Vagina (tissue), 2 donors: ENCODE measurements at regions not wholly inside any gene's neighbourhood (a gene's known extent, or its start where the extent isn't known, plus 50 kb on each side); places are given as distances from the start of the nearest gene placed in this dataset.
A peak's percentile ranks its signal among the peaks of the same experiment; 100 is the strongest.

Source experiments
- DNase-seq, 2 donors: peaks; one replicate each; pipeline ENCODE4 v3.0.0-alpha.2; 2017; ENCODE audit errors: extremely low spot score in 2 of 2
- H3K27ac ChIP-seq: fragments of 200-600 bp; sonication (generic); one replicate; pipeline ENCODE4 v1.5.1; 2019
- H3K27me3 ChIP-seq: fragments of 200-600 bp; sonication (generic); one replicate; pipeline ENCODE4 v1.5.1; 2019
- H3K36me3 ChIP-seq, 2 donors: fragments of 200-600 bp; sonication (generic); one replicate each; pipeline ENCODE4 v1.5.1; 2017 to 2019
- H3K4me1 ChIP-seq: fragments of 200-600 bp; sonication (generic); one replicate; pipeline ENCODE4 v1.5.1; 2019
- H3K4me3 ChIP-seq, 2 donors: fragments of 200-600 bp; sonication (generic); 1 replicate in 1 of 2; 2 replicates in 1 of 2; pipeline ENCODE4 v1.5.1; 2016 to 2019
- H3K9me3 ChIP-seq: fragments of 200-600 bp; sonication (generic); one replicate; pipeline ENCODE4 v1.5.1; 2019
- POLR2A ChIP-seq, 2 donors: fragments of 450-650 bp; IDR thresholded peaks; one replicate each; pipeline ENCODE4 v1.6.1; 2017; ENCODE audit warnings: antibody characterized with exemption in 2 of 2, mild to moderate bottlenecking in 2 of 2, moderate library complexity in 2 of 2
- POLR2AphosphoS5 ChIP-seq, 2 donors: sonication (generic); formaldehyde crosslinking; IDR thresholded peaks; one replicate each; pipeline ENCODE4 v1.9.0; 2017; ENCODE audit warnings: antibody characterized with exemption in 2 of 2, mild to moderate bottlenecking in 2 of 2, low read depth in 1 of 2; ENCODE audit not compliant: insufficient read depth in 1 of 2
- intact Hi-C: fragments of 100-400 bp; cut with DNase I; formaldehyde crosslinking; loops from one replicate; pipeline ENCODE4 v1.15.1; 2023
- TF ChIP-seq, protein P1 (sequence below), 3 experiments: fragments of 450-650 bp in 2 of 3; fragments of 200-600 bp in 1 of 3; sonication (generic) in 1 of 3; IDR thresholded peaks; one replicate each; pipeline ENCODE4 v1.5.1; 2017 to 2019; ENCODE audit warnings: antibody characterized with exemption in 3 of 3, mild to moderate bottlenecking in 2 of 3, moderate library complexity in 2 of 3

- peak; percentile 60 to 72 for DNase-seq
- Histone ChIP-seq H3K27ac (no peak overlapping the region), H3K4me1 (peaks cover 3% of the 10 kb centered on the region), H3K9me3 (no peaks in the 10 kb centered on the region), H3K36me3 (no peaks in the 10 kb centered on the region), H3K4me3 (no peak overlapping the region), H3K27me3 (no peaks in the 10 kb centered on the region)
- TF ChIP-seq POLR2A (IDR thresholded peaks at IDR 0.05) (no peak), POLR2AphosphoS5 (IDR thresholded peaks at IDR 0.05; ENCODE audit: insufficient read depth in 1 of 2, low read depth in 1 of 2) (no peak)
- TF ChIP-seq, protein P1, sequence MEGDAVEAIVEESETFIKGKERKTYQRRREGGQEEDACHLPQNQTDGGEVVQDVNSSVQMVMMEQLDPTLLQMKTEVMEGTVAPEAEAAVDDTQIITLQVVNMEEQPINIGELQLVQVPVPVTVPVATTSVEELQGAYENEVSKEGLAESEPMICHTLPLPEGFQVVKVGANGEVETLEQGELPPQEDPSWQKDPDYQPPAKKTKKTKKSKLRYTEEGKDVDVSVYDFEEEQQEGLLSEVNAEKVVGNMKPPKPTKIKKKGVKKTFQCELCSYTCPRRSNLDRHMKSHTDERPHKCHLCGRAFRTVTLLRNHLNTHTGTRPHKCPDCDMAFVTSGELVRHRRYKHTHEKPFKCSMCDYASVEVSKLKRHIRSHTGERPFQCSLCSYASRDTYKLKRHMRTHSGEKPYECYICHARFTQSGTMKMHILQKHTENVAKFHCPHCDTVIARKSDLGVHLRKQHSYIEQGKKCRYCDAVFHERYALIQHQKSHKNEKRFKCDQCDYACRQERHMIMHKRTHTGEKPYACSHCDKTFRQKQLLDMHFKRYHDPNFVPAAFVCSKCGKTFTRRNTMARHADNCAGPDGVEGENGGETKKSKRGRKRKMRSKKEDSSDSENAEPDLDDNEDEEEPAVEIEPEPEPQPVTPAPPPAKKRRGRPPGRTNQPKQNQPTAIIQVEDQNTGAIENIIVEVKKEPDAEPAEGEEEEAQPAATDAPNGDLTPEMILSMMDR (IDR thresholded peaks at IDR 0.05), result no peak
- intact Hi-C loops, result no loop called here
Observed at GRCh38 chr11:71305041-71305440, 52.7 kb upstream of the SHANK2 start.

DNA sequence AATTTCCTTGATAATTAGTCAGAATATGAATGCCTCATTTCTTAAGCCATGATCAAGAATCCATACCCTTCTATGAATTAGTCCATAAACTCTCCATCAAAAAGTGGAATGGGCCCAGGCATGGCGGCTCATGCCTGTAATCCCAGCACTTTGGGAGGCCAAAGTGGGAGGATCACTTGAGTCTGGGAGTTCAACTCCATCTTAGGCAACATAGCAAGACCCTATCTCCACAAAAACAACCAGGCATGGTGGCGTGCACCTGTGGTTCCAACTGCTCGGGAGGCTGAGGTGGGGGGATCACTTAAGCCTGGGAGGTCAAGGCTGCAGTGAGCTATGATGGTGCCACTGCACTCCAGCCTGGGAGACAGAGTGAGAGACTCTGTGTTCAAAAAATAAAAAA lies 52.1 kb upstream of the SHANK2 start:
- H3K9me3 ChIP-seq, result no peaks in the 10 kb centered on the region
- TF ChIP-seq POLR2A (IDR thresholded peaks at IDR 0.05), result no peak
- TF ChIP-seq, protein P1 (IDR thresholded peaks at IDR 0.05), result no peak
- TF ChIP-seq POLR2AphosphoS5 (IDR thresholded peaks at IDR 0.05; ENCODE audit: insufficient read depth in 1 of 2, low read depth in 1 of 2), result no peak
- H3K4me3 ChIP-seq, result no peak overlapping the region
- peak; percentile 13 to 64 for DNase-seq
- peaks cover 9% of the 10 kb centered on the region for H3K4me1 ChIP-seq
- no peak overlapping the region for H3K27ac ChIP-seq
- H3K27me3 ChIP-seq, result no peaks in the 10 kb centered on the region
- intact Hi-C loops, result no loop called here
- H3K36me3 ChIP-seq, result no peaks in the 10 kb centered on the region

DNA sequence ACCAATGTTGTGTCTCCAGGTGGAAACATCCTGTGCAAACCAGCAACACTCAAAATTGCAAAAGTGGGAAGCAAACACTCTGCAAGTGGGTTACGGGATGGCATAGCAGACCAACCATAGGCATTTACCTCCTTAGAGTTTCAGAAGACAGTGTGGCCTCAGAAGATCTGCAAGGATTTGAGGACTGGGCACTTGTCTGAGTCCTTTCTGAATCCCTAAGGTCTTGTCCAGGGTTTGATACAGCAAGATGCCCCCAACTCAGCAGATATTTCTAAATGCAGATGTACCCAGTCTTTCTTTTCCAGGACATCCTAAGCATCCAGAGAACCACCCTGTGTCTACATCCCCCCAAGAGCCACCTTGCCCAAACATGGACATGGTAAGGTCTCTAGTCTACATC lies 51.7 kb upstream of the SHANK2 start:
- DNase-seq, result peak; percentile 49 to 79

GRCh38 chr11:71302911-71303310 lies 50.5 kb upstream of the SHANK2 start:
- no peaks in the 10 kb centered on the region for H3K27me3 ChIP-seq
- DNase-seq, result peak; percentile 56 to 72

More for the DNA sequence above, 51.7 kb upstream of the SHANK2 start:
- Histone ChIP-seq H3K4me1 (peaks cover 12% of the 10 kb centered on the region), H3K4me3 (no peak overlapping the region), H3K27ac (no peak overlapping the region), H3K27me3 (no peaks in the 10 kb centered on the region), H3K36me3 (no peaks in the 10 kb centered on the region), H3K9me3 (no peaks in the 10 kb centered on the region)
- TF ChIP-seq, protein P1 (IDR thresholded peaks at IDR 0.05), result no peak
- TF ChIP-seq POLR2AphosphoS5 (IDR thresholded peaks at IDR 0.05; ENCODE audit: insufficient read depth in 1 of 2, low read depth in 1 of 2) (no peak), POLR2A (IDR thresholded peaks at IDR 0.05) (no peak)
- intact Hi-C loops, result no loop called here

DNA sequence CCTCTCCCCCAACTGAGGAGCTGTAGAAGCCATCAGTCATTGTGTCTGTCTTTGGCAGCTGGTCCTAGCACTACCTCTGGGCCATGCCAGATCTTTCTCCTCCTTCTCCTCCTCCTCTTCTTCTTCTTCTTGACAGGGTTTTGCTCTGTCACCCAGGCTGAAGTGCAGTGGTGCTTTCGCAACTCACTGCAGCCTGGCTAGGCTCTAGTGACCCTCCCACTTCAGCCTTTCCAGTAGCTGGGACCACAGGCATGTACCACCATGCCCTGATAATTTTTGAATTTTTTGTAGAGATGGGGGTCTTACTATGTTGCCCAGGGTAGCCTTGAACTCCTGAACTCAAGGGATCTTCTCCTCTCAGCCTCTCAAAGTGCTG lies 50.1 kb upstream of the SHANK2 start:
- no peaks in the 10 kb centered on the region for H3K9me3 ChIP-seq
- no peaks in the 10 kb centered on the region for H3K27me3 ChIP-seq
- no peak overlapping the region for H3K4me3 ChIP-seq
- peaks cover 18% of the 10 kb centered on the region for H3K4me1 ChIP-seq
- no peaks in the 10 kb centered on the region for H3K36me3 ChIP-seq
- TF ChIP-seq, protein P1 (IDR thresholded peaks at IDR 0.05), result no peak
- TF ChIP-seq POLR2A (IDR thresholded peaks at IDR 0.05) (no peak), POLR2AphosphoS5 (IDR thresholded peaks at IDR 0.05; ENCODE audit: insufficient read depth in 1 of 2, low read depth in 1 of 2) (no peak)
- intact Hi-C loops, result no loop called here
- peak in 1 of 2 donors; percentile 56 for DNase-seq
- H3K27ac ChIP-seq, result no peak overlapping the region

More at GRCh38 chr11:71302911-71303310, 50.5 kb upstream of the SHANK2 start:
- Histone ChIP-seq H3K4me3 (no peak overlapping the region), H3K4me1 (peaks cover 18% of the 10 kb centered on the region), H3K9me3 (no peaks in the 10 kb centered on the region), H3K36me3 (no peaks in the 10 kb centered on the region), H3K27ac (no peak overlapping the region)
- TF ChIP-seq, protein P1 (IDR thresholded peaks at IDR 0.05), result no peak
- TF ChIP-seq POLR2A (IDR thresholded peaks at IDR 0.05), result no peak
- TF ChIP-seq POLR2AphosphoS5 (IDR thresholded peaks at IDR 0.05; ENCODE audit: insufficient read depth in 1 of 2, low read depth in 1 of 2), result no peak
- intact Hi-C loops, result no loop called here
